NCI-H345 (cell line): ENCODE measurements at regions not wholly inside any gene's neighbourhood (a gene's known extent, or its start where the extent isn't known, plus 50 kb on each side); places are given as distances from the start of the nearest gene placed in this dataset.

Source experiments
- DNase-seq: peaks from one replicate; lab custom pipeline; 2025; lab: John Stamatoyannopoulos, UW

DNA sequence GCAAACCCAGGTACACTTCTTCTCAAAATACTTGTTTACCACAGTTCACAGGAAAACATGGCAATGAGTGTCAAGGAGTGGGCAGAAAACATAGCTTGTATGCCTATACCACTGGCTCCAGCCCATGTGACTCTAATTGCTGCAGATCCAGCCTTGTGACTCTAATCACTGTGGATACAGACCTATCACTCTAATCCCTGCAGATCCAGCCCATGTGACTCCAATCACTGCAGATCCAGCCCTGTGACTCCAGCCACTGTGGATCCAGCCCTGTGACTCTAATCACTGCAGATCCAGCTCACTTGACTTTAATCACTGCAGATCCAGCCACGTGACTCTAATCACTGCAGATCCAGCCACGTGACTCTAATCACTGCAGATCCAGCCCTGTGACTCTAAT is 366.3 kb upstream of the IRX4 start:
- no peak for DNase-seq

DNA sequence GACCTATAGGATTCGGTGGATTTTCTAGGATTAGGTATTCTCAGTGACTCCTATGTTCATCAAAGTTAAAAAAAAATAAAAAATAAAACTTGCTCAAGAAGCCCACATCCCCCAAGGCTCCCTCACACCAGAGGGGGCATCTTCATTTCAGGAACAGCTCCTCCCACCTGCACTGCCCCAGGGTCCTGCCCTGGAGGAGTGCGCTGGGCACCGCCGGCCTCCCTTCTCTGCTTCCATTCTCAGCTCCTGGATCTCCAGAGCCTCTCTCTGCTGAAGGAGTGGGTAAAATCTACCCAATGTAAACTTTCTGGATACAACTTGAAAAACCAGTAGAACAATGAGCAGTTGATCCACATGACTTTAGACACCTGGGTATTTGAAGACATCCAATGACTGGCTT is 359.8 kb upstream of the IRX4 start:
- DNase-seq, result no peak

DNA sequence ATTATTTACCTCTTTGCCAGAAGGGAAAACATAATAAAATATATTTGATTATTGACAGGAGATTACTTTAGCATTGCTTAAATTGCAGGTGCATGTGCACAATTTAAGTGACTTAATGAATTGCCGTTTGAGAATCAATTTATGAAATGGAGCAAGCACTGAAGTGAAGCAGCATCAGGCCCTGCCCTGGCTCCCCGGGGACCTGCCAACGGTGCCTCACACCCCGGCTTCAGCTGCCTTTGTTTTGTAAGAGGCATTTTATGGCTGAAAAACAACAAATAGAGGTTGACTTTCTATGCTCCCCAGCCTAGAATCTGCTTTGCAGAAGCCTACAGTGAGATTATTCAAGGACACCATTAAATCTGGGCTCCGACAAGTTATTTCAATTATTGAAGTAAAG is 359.1 kb upstream of the IRX4 start:
- DNase-seq, result no peak

GRCh38 chr5:2240118-2240904 is 357.6 kb upstream of the IRX4 start:
- DNase-seq, result no peak

DNA sequence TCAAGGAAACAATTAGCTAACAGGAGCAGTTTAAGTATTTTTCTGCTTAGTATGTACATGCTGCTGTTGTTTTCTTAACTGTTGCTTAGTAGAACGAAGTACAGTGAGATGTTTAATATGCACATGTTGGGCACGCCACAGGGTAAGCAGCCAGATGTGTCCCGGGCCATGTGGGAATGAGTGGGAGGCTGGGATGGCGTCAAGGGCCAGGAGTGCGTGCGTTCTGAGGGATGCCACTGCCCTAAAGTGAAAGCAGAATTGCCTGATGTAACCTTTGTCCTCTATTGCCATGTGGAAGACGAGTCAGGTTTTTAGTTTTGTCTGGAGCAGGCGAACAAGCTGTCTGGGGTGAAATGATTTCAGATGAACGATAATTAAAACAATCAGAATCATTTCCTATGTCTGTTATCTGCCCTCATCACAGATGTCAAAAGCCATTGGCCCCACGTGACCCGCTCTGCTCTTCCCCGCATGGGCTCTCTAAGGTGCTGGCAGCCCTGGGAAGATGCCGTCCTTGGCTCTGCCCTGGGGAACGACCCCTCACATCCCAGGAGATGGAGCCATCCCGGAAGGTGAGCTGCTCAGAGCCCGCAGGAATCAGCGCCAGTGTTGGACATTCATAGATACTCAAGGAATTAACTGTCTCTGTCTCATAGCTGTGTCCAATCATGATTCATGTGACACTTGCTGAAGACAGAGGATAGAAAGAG is 356.6 kb upstream of the IRX4 start:
- no peak for DNase-seq

- no peak for DNase-seq
Measured at GRCh38 chr5:2238732-2239131, 356.0 kb upstream of the IRX4 start.

- no peak for DNase-seq
Measured at GRCh38 chr5:2227433-2227832, 344.7 kb upstream of the IRX4 start.

- no peak for DNase-seq
Measured at GRCh38 chr5:2224689-2225088, 342.0 kb upstream of the IRX4 start.

- DNase-seq, result no peak
Measured at GRCh38 chr5:2223303-2223702, 340.6 kb upstream of the IRX4 start.

GRCh38 chr5:2222246-2222992 is 339.7 kb upstream of the IRX4 start:
- no peak for DNase-seq

DNA sequence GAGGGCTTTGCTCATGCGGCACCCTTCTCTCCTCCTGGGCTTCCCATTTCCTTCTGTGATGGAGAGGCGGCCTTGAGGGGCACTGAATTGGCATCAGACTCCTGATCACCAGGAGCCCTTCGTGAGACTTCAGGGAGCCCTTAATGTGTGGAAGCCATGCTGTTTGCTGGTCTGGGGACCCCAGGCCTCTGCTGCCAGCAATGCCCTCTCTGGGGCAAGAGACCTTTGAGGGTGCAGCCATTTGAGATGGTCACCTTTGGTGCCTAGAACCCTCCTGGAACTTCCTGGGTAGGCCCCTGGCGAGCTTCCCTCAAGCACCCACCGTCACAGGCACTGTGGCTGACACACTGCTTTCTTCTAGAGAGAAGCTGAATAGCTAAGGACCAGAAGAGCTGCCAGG is 338.7 kb upstream of the IRX4 start:
- no peak for DNase-seq

DNA sequence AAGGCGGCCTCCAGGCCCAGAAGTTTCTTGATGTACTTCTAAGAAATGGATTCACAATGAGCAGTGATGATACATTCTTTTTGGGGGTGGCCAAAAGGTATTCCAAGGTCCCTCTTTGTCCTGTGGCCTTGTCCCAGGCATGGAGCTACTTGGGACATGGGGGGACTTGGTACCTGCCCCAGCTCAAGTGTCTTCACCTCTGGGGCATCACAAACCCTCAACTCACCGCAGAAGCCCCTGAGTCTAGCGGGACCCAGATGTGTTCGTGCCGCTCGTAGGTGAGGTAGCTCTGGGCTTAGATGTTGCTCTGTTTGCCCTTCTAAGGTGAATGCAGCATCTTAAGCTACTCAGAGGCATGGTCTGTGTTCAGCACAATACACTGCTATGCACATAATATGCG is 338.0 kb upstream of the IRX4 start:
- DNase-seq, result no peak

- no peak for DNase-seq
Measured at GRCh38 chr5:2219149-2219776, 336.5 kb upstream of the IRX4 start.

DNA sequence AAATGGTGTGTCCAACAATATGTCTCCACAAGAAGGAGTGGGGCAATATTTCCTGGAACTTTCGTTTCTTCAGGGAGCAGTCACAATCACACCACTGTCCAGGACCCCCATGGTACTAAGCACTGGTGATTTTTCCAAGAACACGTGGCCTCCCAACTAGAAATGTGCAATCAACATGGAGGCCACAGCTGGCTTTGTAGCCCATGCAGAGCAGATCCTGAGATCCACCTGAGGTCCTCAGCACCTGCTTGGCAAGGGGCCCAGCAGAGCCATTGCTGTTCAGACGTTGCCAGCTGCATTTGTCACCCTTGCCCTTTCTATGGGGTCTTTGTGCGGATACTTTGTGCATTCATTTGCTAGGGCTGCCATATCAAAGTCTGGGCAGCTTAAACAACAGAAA is 334.5 kb upstream of the IRX4 start:
- DNase-seq, result no peak

- no peak for DNase-seq
Measured at GRCh38 chr5:2214910-2215590, 332.3 kb upstream of the IRX4 start.

DNA sequence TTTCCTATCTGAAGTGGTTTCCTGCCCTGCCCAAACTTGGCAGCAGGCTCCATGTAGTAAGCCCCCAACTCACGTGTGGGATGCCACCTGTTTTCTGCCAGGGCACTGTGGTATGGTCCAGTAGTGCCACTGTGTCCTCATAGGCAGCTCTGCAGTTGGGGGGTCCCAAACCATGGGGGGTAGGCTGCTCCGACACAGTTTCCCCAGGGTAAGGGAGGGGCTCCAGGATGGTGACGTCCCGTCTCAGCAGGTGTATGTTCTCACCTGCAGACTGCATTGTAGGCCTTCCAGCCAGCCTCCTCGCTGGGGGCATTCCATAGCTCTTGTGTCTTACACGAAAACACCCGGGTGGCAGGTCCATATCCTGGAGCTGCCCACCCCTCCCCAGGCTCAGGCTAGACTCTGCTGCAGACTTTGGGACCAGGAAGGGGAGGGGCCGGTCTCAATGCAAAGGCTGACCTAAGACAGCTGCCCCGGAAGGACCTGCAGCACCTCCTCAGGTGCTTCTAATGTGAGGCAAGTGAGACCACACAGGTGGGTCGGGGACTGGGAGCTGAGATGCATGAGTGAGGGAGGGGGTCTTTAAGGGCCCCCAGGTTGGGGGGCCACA is 330.5 kb upstream of the IRX4 start:
- DNase-seq, result no peak

DNA sequence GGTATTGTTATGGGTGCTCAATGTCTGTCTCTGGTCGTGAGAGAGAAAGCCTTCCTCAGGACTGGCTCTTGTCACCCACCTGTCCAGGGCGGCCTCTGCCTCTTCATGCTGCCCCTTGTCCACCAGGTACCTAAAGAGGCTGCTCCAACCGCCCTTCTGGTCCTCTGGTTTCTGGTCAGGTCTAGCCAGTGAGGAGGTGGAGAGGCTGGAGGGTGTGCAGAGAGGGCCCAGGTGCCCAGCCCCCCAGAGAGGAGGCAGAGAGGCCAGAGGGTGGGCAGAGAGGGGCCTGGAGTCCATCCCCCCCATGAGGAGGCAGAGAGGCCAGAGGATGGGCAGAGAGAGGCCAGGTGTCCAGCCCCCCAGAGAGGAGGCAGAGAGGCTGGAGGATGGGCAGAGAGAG is 329.8 kb upstream of the IRX4 start:
- no peak for DNase-seq

DNA sequence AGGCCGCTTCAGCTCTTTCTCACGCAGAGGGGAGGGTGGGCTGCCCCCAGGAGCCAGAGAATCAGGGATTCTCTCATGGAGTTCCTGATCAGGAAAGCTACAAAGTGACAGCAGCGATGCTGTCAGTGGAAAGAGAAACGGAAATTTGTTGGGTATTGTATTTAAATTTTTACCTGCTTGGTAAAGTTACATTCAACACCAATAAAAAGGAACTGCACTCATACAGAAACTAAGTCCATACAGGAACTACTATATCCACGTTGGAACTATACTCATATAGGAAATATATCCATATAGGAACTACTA is 325.5 kb upstream of the IRX4 start:
- DNase-seq, result no peak

GRCh38 chr5:2207416-2208238 is 324.9 kb upstream of the IRX4 start:
- no peak for DNase-seq

GRCh38 chr5:2207109-2207399 is 324.3 kb upstream of the IRX4 start:
- DNase-seq, result no peak
